HG03457 (cell line): ENCODE measurements at regions not wholly inside any gene's neighbourhood (a gene's known extent, or its start where the extent isn't known, plus 50 kb on each side); places are given as distances from the start of the nearest gene placed in this dataset.
"Not testable (repeated sequence)": the region's sequence is repeated elsewhere in the genome, so short reads cannot be mapped to it uniquely, and the experiment has no call there.

Experiments used
- ATAC-seq: cut with Tn5 transposase; IDR thresholded peaks from one replicate; pipeline ENCODE4 v1.9.1; 2021; ENCODE audit warnings: moderate number of reproducible peaks; ENCODE audit not compliant: unreplicated experiment

- not testable (repeated sequence) for ATAC-seq
These were observed 101.0 kb downstream of the SMC2 start for GRCh38 chr9:104195142-104195541.

GRCh38 chr9:104200456-104200994 lies 106.4 kb downstream of the SMC2 start:
- ATAC-seq, result no peak

DNA sequence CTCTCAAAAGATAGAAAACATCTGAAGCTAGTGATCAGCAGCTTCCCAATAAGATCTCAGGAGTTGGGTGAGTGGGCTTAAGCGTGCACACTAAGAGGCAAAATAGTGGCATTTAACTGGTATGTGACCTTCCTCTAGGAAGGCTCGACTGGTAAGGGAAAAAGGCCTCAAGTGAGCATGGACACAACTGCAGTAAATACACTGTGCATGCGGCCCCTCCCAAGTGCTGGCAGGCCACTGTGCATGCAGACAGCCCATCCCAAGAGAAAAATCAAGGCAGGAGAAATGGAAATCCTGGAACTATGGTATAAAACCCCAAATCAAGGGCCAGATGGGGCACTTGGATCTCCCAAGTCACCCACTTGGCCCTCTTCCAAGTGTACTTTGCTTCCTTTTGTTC lies 112.7 kb downstream of the SMC2 start:
- no peak for ATAC-seq

GRCh38 chr9:104209387-104209786 lies 115.3 kb downstream of the SMC2 start:
- no peak for ATAC-seq

GRCh38 chr9:104227108-104227507 lies 133.0 kb downstream of the SMC2 start:
- no peak for ATAC-seq

GRCh38 chr9:104232781-104233341 lies 138.8 kb downstream of the SMC2 start:
- no peak for ATAC-seq

- ATAC-seq, result no peak
These were observed 139.3 kb downstream of the SMC2 start for GRCh38 chr9:104233366-104233765.

GRCh38 chr9:104234632-104235337 lies 140.7 kb downstream of the SMC2 start:
- not testable (repeated sequence) for ATAC-seq

DNA sequence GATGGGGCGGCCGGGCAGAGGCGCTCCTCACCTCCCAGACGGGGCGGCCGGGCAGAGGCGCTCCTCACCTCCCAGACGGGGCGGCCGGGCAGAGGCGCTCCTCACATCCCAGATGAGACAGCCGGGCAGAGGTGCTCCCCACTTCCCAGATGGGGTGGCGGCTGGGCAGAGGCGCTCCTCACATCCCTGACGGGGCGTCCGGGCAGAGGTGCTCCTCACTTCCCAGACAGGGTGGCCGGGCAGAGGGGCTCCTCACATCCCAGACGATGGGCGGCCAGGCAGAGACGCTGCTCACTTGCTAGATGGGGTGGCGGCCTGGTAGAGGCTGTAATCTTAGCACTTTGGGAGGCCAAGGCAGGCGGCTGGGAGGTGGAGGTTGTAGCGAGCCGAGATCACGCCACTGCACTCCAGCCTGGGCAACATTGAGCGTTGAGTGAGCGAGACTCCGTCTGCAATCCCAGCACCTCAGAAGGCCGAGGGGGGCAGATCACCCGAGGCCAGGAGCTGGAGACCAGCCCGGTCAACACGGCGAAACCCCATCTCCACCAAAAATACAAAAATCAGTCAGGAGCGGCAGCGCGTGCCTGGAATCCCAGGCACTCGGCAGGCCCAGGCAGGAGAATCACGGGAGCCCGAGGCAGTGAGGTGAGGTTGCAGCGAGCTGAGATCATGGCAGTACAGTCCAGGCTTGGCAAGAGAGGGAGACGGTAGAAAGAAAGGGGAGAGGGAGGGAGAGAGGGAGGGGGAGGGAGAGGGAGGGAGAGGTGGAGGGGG lies 141.4 kb downstream of the SMC2 start:
- ATAC-seq, result not testable (repeated sequence)

- no peak for ATAC-seq
These were observed 144.6 kb downstream of the SMC2 start for GRCh38 chr9:104238668-104239067.

- ATAC-seq, result no peak
These were observed 146.8 kb downstream of the SMC2 start for GRCh38 chr9:104240890-104241289.

GRCh38 chr9:104245925-104246324 lies 151.8 kb downstream of the SMC2 start:
- no peak for ATAC-seq

DNA sequence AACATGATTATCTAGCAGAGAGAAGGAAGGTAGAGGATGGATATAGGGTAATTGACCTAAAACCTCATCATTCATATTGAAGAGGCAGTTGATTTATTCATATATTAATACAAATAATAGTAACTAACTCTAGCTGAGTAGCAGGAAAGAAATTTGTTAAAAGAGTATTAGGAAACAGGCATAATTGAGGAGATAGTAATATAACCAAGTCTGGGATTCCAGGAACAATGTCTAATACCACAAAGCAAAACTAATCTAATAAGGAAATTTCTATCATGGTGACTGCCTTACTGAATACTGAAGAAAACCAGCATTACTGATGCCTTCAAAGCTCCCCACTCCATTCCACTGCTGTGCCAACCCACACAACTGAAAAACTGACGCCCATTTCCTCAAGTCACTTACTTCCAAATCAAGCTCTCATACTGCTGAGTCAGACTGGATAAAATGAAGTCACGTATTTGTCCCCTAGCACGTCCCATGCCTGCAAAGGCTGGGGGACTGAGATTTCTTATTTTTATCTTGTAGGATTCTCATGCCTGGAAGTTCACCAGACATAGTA lies 153.9 kb downstream of the SMC2 start:
- ATAC-seq, result no peak

- no peak for ATAC-seq
These were observed 162.1 kb downstream of the SMC2 start for GRCh38 chr9:104256031-104256695.

DNA sequence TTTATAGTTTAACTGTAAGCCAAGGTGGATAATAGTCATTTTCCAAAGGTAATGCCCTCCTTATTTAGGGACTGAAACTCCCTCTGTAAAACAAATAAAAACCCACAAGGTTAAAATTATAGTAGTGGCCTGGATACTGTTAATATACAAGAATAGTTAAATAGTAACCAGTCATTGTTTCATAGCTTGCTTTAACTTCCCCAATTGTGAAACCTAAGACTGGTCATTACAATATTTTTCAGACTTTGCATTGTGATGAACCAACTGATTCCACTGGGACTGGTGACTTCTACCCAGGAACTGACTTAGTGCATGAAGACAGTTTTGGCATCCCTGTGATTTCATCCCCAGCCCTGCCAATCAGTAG lies 162.6 kb downstream of the SMC2 start:
- ATAC-seq, result no peak

DNA sequence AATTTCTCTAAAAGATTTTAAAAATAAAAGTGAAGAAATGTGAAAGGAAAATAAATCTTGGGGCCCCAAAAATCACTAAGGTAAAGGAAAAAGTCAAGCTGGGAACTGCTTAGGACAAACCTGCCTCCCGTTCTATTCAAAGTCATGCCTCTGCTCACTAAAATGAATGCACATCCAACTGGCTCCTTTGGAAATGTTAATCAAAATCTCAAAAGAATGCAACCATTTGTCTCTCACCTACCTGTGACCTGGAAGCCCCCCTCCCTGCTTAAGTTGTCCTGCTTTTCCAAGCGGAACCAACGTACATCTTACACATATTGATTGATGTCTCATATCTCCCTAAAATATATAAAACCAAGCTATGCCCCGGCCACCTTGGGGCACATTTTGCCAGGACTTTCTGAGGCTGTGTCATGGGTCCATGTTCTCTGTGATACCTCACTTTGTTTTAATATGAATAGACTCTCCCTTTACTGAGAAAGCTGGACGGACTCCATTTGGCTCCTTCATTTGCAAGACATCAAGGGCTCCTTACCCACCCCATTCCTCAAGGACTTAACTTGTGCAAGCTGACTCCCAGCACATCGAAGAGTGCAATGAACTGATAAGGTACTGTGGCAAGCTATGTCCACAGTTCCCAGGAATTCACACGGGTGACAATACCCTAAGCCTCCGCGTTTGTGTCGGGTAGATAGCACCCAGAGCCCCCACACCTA lies 164.3 kb downstream of the SMC2 start:
- no peak for ATAC-seq

GRCh38 chr9:104260004-104260403 lies 165.9 kb downstream of the SMC2 start:
- no peak for ATAC-seq

DNA sequence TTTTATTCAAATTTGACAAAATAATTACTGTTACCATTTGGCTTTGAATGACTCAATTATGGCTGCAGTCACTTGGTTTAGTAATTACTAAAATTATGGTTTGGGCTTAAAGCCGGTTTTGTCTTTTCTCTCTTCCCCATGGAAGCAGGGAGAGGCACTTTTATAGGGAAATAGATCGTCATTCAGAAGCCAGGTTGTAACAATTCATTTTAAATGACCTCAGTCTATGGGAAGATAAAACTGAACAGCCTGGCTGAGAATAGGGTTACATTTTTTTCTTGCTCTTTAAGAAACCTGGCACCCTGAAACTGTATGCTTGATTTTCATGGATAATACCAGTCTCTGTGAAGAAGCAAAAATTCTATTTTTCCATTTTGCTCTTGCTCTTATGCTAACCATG lies 169.8 kb downstream of the SMC2 start:
- no peak for ATAC-seq

GRCh38 chr9:104264431-104264830 lies 170.3 kb downstream of the SMC2 start:
- ATAC-seq, result no peak

DNA sequence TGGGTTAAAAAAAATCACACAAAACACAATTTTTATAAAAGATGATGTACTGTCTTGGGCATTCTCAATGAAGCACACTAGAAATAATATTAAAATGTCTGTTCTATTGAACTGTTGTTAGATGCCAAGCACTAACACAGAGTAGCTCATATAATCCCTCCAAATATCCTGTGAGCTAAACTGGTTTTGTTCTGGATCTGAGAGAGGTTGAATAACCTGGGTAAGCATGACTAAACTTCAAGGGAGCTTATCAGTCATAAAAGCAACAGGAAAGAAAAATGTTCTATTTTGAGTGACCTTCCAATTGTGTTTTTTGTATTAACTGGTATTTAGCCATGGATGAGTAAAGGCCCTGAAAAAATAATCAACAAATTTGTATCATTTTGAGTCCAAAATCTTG lies 175.3 kb downstream of the SMC2 start:
- ATAC-seq, result no peak
